ENCODE measurements at regions not wholly inside any gene's neighbourhood (a gene's known extent, or its start where the extent isn't known, plus 50 kb on each side); places are given as distances from the start of the nearest gene placed in this dataset.

DNA sequence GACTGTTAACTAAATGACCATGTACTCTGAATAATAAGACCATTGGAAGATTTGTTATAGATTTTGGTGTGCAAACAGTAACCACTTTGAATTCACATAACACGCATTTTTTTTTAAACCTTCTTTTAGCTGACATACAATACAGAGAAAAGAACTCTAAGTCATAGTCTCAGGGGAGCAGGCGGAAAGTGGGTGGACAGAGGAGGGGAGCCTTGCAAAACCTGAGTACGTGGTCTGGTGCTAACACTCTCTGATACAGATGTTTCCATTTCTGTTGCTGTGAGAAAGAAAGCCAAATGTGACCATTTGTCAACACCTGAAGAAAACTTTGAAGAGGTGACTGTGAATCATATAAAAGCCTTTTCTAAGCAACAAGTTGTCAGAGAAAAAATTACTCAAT is 151.8 kb upstream of the GCFC2 start:
- Histone ChIP-seq H3F3A (ENCODE audit: insufficient read depth) (no peaks in the 10 kb centered on the region), H3K79me2 (ENCODE audit: insufficient read depth, low read length) (no peaks in the 10 kb centered on the region), H3K27ac (ENCODE audit: low read depth, low read length) (no peak overlapping the region), H4K20me1 (ENCODE audit: low read depth, low read length) (no peaks in the 10 kb centered on the region), H2AFZ (ENCODE audit: low read depth, low read length, severe bottlenecking) (no peak overlapping the region), H3K4me3 (ENCODE audit: insufficient read depth, low read length, poor library complexity, severe bottlenecking) (no peak overlapping the region), H3K4me2 (ENCODE audit: low read depth, low read length, poor library complexity, severe bottlenecking) (no peak overlapping the region), H3K9ac (ENCODE audit: low read length) (no peak overlapping the region), H3K9me2 (replicated peaks; ENCODE audit: insufficient read depth, low read length) (no peaks in the 10 kb centered on the region), H3K36me3 (ENCODE audit: low read length) (no peaks in the 10 kb centered on the region), H3K9me3 (ENCODE audit: insufficient read depth, low read length) (no peaks in the 10 kb centered on the region), H3K27me3 (ENCODE audit: low read length) (no peaks in the 10 kb centered on the region)
- TF ChIP-seq, protein P1, sequence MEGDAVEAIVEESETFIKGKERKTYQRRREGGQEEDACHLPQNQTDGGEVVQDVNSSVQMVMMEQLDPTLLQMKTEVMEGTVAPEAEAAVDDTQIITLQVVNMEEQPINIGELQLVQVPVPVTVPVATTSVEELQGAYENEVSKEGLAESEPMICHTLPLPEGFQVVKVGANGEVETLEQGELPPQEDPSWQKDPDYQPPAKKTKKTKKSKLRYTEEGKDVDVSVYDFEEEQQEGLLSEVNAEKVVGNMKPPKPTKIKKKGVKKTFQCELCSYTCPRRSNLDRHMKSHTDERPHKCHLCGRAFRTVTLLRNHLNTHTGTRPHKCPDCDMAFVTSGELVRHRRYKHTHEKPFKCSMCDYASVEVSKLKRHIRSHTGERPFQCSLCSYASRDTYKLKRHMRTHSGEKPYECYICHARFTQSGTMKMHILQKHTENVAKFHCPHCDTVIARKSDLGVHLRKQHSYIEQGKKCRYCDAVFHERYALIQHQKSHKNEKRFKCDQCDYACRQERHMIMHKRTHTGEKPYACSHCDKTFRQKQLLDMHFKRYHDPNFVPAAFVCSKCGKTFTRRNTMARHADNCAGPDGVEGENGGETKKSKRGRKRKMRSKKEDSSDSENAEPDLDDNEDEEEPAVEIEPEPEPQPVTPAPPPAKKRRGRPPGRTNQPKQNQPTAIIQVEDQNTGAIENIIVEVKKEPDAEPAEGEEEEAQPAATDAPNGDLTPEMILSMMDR (IDR thresholded peaks at IDR 0.05; ENCODE audit: insufficient read depth, low read length, poor library complexity, severe bottlenecking), result no peak
- TF ChIP-seq EZH2phosphoT487 (conservative IDR thresholded peaks at IDR 0.05; ENCODE audit: low read length), result no peak

DNA sequence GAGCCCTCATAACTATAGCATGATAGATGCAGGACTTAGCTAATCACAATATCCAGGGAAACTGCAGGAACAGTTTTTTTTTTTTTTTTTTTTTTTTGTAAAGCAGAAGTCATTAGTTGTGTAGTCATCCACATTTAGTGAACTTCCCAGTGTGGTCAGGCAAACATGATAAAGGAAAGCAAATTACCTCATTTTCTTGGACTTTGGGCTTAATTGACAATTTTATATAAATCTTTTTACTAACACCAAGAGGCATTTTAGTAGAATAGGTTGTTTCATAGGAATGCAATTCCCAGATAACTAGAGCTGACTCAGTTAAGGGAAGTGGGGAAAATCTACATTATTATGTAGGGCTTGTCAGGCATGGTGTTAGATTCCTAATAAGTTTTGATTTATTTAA is 142.7 kb upstream of the GCFC2 start:
- no peak for TF ChIP-seq EZH2phosphoT487 (conservative IDR thresholded peaks at IDR 0.05; ENCODE audit: low read length)
- TF ChIP-seq, protein P1 (IDR thresholded peaks at IDR 0.05; ENCODE audit: insufficient read depth, low read length, poor library complexity, severe bottlenecking), result no peak
- peaks cover 8% of the 10 kb centered on the region; the same call in 1 of the 2 replicates for H3K9me3 ChIP-seq (ENCODE audit: insufficient read depth, low read length)
- H3K27ac ChIP-seq (ENCODE audit: low read depth, low read length), result no peak overlapping the region
- H3K36me3 ChIP-seq (ENCODE audit: low read length), result no peaks in the 10 kb centered on the region
- no peaks in the 10 kb centered on the region for H3K9me2 ChIP-seq (replicated peaks; ENCODE audit: insufficient read depth, low read length)
- H3K4me3 ChIP-seq (ENCODE audit: insufficient read depth, low read length, poor library complexity, severe bottlenecking), result no peak overlapping the region
- no peak overlapping the region for H2AFZ ChIP-seq (ENCODE audit: low read depth, low read length, severe bottlenecking)
- H3K79me2 ChIP-seq (ENCODE audit: insufficient read depth, low read length), result no peaks in the 10 kb centered on the region
- no peaks in the 10 kb centered on the region for H3F3A ChIP-seq (ENCODE audit: insufficient read depth)
- no peak overlapping the region for H3K4me2 ChIP-seq (ENCODE audit: low read depth, low read length, poor library complexity, severe bottlenecking)
- no peak overlapping the region for H3K9ac ChIP-seq (ENCODE audit: low read length)
- no peaks in the 10 kb centered on the region for H3K27me3 ChIP-seq (ENCODE audit: low read length)
- no peaks in the 10 kb centered on the region for H4K20me1 ChIP-seq (ENCODE audit: low read depth, low read length)

DNA sequence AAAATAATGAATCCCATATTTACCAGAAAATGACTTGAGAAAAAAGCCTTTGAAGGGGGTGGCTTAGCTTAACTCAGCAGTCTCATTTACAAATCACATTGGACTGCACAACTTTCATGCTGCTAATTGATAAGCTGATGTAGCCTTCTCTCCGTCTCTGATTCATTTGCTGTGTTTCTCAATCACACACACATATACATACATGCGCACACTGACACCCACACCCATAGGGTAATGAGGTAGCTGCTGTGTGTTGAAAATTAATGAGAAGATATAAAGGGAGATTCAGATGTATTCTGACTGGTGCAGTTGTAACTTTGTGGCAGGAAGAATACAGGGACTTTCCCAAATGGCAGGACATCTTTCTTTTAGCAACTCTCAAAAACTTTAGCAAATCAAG is 141.9 kb upstream of the GCFC2 start:
- Histone ChIP-seq H3K9ac (ENCODE audit: low read length) (no peak overlapping the region), H3K27ac (ENCODE audit: low read depth, low read length) (no peak overlapping the region), H2AFZ (ENCODE audit: low read depth, low read length, severe bottlenecking) (no peak overlapping the region), H3F3A (ENCODE audit: insufficient read depth) (no peaks in the 10 kb centered on the region), H3K36me3 (ENCODE audit: low read length) (no peaks in the 10 kb centered on the region), H3K9me3 (ENCODE audit: insufficient read depth, low read length) (peaks cover 8% of the 10 kb centered on the region; the same call in 1 of the 2 replicates), H3K4me2 (ENCODE audit: low read depth, low read length, poor library complexity, severe bottlenecking) (no peak overlapping the region), H3K9me2 (replicated peaks; ENCODE audit: insufficient read depth, low read length) (no peaks in the 10 kb centered on the region), H3K27me3 (ENCODE audit: low read length) (no peaks in the 10 kb centered on the region), H4K20me1 (ENCODE audit: low read depth, low read length) (no peaks in the 10 kb centered on the region), H3K4me3 (ENCODE audit: insufficient read depth, low read length, poor library complexity, severe bottlenecking) (no peak overlapping the region), H3K79me2 (ENCODE audit: insufficient read depth, low read length) (no peaks in the 10 kb centered on the region)
- TF ChIP-seq, protein P1 (IDR thresholded peaks at IDR 0.05; ENCODE audit: insufficient read depth, low read length, poor library complexity, severe bottlenecking), result no peak
- no peak for TF ChIP-seq EZH2phosphoT487 (conservative IDR thresholded peaks at IDR 0.05; ENCODE audit: low read length)
